NCI-H2107 (cell line): ENCODE measurements at regions not wholly inside any gene's neighbourhood (a gene's known extent, or its start where the extent isn't known, plus 50 kb on each side); places are given as distances from the start of the nearest gene placed in this dataset.
"Not testable (repeated sequence)": the region's sequence is repeated elsewhere in the genome, so short reads cannot be mapped to it uniquely, and the experiment has no call there.

Source experiments
- DNase-seq: peaks from one replicate; lab custom pipeline; 2025; lab: John Stamatoyannopoulos, UW

GRCh38 chr2:8342407-8342806 lies 339.4 kb upstream of the ID2 start:
- DNase-seq: no peak

- DNase-seq: no peak
These were observed 338.8 kb upstream of the ID2 start for GRCh38 chr2:8343031-8343430.

GRCh38 chr2:8344144-8345097 lies 337.4 kb upstream of the ID2 start:
- DNase-seq: no peak

DNA sequence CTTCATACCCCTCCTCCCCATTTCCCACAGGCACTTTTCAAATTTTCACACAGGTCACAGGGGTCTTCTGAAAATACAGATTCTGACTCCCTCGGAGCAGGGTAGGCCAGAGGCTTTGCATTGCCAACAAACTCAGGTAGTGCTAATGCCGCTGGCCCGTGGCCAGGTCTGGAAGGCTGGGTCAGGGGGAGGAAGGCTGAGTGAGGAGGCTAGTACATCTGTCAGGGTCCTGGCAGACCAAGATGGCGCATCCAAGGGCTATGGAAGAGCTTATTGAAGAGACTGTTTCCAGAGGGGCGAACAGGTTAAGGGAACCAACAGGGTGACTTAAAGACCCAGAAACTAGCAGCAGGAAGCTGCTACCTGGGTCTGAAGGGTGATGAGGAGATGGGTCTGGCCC lies 336.7 kb upstream of the ID2 start:
- DNase-seq: no peak

DNA sequence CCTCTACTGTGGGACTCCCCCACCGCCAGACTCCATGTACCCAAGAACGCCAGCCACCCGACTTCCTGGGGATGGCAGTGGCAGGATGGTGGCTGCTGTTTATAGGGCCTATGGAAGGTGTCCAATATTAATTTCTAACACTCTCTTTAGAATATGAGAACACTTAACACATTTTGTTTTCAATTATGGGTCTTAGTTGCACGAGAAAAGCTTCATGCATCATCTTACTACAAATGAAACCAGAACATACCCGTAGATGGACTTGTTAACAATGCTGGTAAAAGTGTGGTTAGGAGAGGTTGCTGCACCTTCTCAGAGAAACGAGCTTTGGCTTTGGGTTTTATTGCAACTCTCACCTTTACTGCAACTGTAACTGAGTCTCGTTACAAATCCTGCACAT lies 335.6 kb upstream of the ID2 start:
- no peak for DNase-seq

DNA sequence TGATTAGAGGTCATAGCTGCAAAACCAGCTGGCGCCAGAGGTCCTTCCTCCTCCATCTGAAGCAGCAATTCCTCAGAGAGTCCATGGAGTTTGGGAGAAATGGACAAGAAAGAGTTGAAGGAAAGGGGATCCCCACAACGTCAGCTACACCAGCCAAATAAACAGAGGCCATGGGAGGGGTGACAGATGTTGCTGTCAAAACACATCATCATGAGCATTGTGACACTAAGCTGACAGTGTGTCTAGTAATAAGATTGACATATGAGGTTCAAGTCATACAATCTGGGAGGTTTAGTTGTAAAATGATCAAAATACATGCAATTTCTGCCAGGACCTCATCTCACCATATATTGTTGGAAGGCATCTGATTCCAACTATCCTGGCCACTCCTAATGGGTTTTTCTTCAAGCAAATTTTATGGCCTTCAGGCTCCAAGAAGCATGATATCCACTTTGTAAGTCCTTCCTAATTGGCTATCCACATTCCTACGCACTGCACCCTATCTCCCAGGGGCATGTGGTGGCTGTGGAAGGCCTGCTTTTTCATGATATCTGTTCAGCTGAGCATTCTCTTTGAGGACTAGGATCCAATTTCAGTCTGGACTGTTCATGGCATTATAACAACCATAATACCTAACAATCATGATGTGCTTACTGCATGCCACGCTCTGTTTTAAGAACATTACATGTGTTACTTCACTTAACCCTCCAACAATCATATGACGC lies 335.0 kb upstream of the ID2 start:
- no peak for DNase-seq

DNA sequence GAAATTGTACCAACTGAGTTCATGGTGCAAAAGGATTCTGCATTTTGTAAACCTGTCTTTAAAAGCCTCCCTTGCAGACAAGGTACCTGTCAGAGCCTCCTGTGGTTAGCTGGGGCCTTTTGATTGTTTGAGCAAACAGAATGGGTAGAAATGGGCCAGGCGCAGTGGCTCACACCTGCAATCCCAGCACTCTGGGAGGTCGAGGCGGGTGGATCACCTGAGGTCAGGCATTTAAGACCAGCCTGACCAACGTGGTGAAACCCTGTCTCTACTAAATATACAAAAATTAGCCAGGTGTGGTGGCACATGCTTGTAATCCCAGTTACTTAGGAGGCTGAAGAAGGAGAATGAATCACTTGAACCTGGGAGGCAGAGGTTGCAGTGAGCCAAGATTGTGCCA lies 332.9 kb upstream of the ID2 start:
- DNase-seq: not testable (repeated sequence)

DNA sequence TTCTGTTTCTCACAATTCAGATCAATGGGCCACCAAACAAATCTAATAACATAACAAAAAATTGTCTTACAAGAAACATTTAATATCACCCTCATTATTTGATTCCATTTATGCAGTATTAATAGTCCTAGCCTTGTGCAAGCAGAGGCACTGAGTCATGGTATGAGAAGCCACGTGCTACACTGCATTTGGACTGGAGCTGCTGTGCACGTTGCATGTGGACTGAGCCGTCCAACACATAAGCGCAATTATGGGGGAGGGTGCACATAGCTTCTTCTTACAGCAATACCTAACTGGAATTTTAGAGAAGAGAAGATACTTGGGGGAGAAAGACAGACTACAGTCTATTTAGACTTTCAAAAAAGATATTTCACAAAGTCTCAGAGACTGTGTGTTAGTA lies 329.6 kb upstream of the ID2 start:
- no peak for DNase-seq

GRCh38 chr2:8352989-8353388 lies 328.9 kb upstream of the ID2 start:
- no peak for DNase-seq

DNA sequence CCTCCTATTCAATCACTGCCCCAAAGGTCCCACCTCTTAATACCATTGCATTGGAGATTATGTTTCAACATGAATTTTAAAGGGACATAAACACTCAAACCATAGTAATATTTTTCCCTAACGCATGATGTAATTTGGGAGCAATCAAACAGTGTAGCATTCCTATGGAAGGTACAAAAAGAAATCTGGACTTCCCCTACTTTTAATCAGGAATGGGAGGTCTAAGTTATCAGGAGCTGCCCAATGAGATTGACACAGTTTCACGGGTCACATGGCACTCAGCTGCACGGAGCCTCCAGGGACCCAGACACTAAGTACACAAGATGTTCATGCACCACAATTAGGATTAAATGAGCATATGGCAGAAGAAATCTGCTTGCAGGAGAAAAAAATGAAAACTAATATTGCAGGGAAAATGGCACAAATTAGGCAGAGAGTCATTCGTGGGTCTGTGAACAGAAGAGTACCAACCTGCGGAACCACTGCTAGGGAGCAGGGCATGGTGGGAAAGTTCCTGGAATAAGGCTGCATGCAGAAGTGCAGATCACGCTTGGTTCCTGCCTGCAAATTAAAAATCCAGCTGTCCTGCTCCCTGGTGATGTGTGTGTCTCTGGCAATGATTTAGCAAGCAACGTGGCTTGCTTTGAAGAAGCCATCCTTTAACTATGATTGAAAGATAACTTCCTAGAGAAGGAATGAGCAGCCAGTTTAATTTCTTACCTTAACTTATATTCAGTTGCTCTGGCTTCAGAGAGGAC lies 326.6 kb upstream of the ID2 start:
- no peak for DNase-seq

DNA sequence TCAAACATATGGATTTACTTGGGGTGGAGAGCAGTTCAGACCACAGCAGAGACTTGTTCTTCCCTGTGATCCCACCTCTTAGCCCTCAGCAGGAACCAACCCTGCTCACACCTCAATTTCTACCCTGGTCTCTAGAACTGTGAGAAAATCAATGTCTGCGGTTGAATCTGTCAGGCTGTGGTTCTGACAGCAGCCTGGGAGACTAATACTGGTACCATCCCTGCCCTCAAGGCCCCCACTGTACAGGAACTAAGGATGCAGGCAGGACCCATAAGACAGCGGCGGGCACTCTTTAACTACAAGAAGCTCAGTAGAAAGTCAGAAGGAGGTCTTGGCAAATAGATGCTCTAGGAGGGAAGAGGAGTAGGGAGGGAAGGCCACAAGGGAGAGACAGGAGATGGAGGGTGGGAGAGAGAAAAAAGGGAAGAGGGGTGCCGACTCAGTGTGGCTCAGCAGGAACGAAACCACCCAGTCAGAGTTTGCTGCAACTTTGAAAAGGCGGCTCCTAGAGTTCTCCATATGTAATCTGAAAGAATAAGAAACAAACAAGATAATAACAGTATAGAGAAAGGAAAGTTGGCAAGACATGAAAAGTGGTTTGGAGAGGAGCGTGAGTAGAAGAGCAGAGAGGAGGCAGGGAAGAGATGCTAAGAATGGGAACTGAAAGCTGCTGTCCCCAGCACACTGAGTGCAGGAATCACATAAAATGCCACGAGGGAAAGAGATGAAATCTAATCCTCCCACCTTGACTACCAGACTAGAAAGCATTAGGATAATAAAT lies 323.9 kb upstream of the ID2 start:
- DNase-seq: no peak

- DNase-seq: no peak
These were observed 319.9 kb upstream of the ID2 start for GRCh38 chr2:8361930-8362329.

- DNase-seq: no peak
These were observed 318.7 kb upstream of the ID2 start for GRCh38 chr2:8363161-8363560.

GRCh38 chr2:8364668-8365067 lies 317.2 kb upstream of the ID2 start:
- no peak for DNase-seq

DNA sequence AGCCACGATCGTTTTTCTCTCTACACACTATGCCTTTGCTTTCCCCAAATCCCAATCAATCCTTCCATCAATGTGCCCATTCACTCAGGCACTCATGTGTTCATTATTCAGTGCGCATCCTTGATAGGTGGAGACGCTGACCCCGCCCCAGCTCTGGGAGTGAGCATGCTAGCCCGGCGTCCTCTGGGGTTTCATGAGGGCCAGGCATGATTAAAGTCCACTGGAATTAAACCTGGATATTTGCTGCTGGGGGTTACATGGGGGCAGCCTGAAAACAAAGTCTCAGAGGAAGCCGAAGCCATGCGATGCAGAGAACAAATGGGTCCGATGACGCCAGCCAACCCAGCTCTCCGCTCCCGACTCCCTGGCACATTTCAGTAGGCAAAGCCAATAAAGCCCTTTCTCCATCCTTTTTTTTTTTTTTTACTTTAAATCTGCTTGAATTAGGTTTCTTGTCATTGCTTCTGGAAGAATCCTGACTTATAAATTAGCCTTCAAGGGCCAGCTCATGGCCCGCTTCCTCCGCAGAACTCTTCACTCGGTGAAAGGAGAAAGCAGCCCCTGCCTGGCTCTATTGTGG lies 316.4 kb upstream of the ID2 start:
- no peak for DNase-seq

- DNase-seq: no peak
These were observed 314.0 kb upstream of the ID2 start for GRCh38 chr2:8367833-8368232.

DNA sequence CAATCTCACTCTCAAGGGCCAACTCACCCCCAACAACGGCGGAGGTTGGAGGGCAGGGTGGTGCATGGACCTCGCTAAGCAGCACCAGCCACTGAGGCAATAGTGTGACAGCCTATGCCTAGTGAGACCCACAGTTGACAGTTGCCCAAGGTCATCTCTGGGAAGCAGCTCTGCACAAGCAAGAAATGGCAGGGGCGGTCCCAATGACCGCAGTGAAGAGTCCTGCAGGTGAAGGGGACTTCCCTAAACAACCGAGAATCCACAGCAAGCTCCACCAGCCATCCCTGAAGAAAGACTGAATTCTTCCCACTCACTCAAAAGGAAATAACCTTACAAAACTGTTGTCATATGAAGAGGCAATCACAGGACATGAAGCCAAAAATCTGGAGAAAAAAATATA lies 313.4 kb upstream of the ID2 start:
- no peak for DNase-seq

GRCh38 chr2:8369522-8369921 lies 312.3 kb upstream of the ID2 start:
- DNase-seq: no peak

DNA sequence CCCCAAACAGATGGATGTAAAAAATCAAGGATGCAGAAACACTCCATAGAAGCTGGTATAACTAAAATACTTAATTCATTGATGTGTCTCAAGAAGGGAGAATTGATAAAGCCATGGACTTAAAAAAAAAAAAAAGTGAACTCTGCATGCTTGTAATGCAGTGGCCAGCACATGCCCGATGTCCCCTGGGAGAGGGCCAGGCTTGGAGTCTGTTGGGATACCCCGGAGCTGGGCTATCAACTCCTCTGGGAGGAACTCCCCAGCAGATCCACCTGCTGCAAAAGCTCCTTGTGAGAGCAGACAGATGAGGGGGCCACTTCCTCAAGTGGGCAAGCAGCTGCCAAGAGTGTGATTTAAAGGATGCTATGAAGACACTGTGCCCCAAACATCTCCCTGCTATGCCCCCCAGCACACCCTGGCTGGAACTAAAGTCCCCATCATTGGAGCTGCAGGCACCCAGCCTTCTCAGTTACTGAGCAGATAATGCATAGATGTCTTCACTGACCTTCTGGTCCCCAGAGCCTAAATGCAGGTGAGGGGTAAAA lies 311.5 kb upstream of the ID2 start:
- DNase-seq: no peak

DNA sequence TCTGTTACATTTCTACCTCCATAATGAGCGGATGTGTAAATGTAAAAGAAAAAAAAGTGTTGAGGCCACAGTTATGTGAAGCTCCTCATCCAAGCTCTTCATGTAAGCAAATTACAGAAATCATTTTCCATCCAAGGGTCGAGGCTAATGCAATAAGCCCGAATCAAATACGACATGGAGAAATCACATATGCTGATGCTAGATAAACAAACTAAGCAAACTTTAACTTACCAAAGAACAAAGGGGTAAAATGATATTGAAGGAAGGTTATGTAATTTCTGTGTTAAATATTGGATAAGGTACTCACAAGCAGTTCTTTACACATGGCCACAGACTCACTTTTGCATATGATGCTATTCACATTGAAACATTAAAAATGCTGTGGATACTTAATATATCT lies 310.2 kb upstream of the ID2 start:
- DNase-seq: no peak

- no peak for DNase-seq
These were observed 307.1 kb upstream of the ID2 start for GRCh38 chr2:8374782-8375181.
